NCI-H2227 treated with DMSO at 0.1 percent for 48 hours (cell line): ENCODE measurements at regions not wholly inside any gene's neighbourhood (a gene's known extent, or its start where the extent isn't known, plus 50 kb on each side); places are given as distances from the start of the nearest gene placed in this dataset.

Experiments
- DNase-seq: peaks from one replicate; lab custom pipeline; 2025; lab: John Stamatoyannopoulos, UW

DNA sequence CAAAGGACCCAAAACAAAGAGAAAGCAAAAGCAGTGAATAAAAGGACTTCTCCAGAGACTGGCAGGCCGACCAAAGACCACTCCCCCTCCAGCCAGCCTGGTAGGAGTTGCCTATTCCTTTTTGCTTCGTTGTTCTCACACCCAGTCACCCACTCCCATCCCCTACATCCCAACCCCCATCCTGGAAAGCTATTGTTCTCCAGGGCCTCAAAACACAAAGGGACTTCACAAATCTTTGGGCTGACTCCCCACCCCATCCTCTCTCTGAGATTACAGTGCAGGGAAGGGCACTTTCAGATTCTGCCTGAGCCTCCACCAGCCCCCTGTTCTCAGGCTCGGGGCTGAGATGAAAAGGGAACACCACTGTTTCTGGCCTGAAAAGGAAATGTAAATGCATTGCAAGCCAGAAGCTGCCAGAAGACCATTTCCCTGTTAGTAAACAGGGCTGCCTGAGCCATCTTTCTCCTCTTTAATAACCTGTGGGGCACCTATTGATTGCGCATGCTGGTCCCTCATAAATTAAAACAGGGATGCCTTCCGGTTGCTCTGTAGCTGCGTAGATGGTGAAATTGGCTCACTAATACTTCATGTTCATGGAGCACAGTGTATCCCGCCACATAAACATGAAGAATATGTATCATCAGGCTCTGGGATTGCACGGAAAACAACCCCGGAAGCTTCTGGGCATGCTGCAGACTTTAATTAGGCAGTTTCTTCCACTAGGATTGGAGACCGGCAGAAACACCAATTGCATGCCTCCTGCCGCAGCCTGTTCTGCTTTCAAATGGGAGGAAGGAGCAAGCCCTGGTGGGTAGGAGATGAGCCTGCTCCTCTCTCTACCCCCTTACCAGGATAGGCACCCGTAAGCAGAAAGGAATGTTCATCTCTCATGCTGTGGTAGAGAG is 130.3 kb upstream of the FUT8 start:
- DNase-seq: peak; percentile 82

DNA sequence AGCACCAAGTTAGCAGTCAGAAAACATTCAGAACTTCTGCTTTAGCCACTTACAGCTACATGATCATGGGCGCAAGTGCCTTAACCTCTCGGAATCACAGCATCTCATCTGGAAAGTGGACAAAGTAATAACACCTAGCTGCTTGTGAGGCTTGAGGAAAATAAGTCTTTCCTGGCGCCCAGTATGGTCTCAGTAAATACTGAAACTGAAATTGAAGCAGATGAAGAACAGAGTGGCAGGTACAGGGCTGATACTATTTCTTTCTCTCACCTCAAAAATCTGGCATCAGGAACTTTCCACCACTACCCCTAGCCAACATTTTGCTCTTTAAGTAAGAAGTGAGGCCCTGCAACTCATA is 129.7 kb upstream of the FUT8 start:
- DNase-seq: no peak

DNA sequence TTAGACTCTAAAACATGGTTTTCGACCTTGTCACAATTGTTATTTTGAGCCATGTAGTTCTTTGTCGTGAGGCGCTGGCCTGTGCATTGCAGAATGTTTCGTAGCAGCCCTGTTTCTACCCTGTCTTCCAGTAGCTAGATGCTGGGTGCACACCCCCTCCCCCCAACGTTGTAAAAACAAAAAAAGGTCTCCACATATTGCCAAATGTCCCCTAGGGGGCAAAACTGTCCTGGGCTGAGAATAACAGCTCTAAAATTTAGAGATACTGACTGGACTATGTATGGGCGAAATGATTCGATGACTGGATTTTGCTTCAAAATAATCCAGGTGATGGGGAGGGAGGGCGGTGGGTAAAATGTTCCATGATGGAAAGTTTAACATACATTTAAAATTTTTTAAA is 126.1 kb upstream of the FUT8 start:
- DNase-seq: no peak

DNA sequence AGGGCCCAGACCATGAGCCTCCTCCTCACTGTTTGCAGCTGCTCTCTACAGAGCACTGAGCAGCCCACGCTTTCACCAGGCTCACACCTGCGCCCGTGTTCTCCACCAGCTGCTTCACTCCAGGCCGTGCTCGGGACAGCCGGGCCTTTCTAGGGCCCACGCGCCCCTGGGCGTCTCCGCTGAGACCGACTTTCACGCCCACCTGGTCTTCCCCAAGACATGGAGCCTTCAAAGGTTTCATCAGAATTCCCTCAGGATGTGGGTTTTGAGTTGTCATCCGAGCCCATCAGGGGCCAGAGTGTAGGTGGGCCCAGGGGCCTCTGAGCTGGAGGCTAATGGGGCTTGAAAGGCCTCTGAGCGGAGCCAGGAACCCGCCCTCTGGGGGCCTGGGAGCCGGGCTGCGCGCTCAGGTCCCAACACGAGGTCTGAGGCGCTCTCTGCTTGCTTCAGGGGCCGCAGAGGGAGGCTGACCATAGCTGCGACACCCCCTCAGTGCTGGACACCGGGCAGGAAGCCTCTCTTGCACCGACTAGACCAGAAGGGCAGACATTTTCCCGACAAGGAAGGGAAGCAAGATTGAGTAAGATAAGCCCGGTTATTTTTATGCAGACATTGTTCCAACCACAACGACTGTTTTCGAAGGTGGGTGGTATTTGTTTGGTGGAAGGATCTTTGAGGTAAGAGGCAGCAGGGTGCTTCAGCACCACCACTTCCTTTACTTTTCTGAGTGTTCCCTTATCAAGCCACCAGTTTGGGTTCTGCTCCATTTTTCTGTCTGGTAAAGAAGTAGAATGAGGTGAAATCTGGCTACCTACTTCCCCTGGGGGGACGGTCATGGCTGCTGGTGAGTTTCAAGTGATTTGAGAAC is 125.0 kb upstream of the FUT8 start:
- DNase-seq: no peak

DNA sequence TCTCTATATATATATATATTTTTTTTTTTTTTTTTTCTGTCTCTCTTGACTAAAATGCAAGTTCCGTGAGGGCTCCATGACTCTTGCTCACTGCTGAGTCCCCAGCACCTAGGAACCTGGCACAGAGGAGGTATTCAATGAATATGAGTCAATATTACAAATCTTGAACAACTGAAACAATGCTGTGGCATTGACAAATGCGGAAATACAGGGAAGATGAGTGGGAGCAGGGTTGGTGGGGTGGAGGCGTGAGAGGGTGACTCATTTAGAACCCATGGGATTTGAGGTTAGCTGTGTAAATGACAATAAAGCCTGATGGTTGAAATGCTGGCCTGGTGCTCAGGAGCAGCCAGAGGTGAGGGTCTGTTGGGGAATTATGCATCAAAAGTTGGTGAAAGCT is 121.7 kb upstream of the FUT8 start:
- DNase-seq: no peak

DNA sequence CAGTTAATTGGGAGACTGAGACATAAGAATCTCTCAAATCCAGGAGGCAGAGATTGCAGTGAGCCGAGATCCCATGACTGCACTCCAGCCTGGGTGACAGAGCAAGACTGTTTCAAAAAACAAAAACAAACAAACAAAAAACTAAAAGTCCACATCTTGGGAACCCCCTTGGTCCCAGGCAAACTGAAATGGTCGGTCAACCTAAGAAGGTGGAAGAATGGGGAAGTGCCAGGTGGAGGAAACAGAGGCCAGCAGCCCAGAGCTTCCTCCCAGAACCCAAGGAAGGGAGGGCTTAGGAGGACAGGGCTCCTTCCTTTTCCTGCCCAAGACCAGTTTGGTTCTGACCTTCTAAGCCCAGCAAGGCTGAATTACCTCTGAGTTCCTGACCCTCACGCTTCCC is 121.0 kb upstream of the FUT8 start:
- DNase-seq: no peak

DNA sequence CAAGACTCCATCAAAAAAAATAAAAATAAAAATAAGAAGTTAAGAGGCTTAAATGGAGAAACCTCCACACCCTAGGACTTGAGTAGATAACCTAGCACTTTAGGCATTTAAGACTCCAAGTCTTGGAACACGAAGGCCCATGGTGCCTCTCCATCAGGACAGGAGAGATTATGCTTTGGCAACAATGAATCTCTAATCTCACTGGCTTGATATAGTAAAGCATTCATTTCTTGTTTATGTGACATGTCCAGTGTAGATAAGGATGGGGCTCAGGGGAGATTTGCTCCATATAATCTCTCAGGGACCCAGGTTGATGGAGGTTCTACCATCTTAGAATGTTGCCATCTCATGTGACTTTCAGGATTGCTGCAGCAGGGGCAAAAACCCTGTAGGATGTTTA is 117.7 kb upstream of the FUT8 start:
- DNase-seq: no peak

DNA sequence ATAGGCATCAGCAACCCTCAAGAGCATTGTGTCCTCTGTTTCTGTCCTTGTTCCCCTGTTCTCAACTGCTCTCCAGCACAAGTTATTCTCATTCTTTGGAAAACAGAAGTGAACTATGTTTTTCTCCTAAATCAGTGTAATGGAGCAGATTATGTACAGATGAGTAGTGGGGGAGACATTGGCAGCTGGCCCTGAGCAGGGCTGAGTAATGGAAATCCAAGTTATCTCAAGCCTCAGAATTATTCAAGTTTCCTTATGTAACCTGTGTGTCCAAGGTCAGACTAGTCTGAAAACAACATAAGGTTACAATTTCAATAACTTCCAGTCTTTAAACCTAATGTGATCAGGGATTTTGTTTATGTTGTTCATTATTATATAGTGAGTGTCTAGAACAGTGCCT is 116.1 kb upstream of the FUT8 start:
- DNase-seq: no peak

DNA sequence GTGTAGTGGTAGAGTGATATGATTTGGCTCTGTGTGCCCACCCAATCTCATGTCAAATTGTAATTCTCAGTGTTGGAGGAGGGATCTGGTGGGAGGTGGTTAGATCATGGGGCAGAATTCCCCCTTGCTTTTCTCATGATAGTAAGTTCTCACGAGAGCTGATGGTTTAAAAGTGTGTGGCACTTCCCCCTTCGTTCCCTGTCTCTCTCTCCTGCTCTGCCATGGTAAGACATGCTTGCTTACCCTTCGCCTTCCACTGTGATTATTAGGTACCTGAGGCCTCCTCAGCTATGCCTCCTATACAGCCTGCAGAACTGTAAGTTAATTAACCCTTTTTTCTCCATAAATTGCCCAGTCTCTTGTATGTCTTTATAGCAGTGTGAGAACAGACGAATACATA is 115.7 kb upstream of the FUT8 start:
- no peak for DNase-seq

DNA sequence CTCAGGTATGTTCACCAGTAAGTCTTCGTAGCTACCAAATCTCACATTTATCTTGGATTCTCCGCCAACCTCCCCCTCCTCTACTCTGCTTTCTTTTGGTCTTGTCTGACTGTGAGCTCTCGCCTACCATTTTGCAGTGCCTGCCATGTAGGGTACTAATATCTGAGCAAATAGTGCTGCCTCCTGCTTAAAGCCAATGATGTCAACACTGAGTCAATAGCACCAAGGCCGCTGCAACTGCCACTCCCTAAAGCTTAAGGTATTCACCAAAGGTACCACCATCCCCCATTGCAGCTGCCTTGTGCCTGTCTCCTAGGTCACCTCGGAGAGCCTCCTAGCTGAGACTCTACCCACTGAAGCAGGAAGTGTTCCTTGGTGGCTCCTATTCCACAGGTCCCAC is 114.8 kb upstream of the FUT8 start:
- DNase-seq: no peak

DNA sequence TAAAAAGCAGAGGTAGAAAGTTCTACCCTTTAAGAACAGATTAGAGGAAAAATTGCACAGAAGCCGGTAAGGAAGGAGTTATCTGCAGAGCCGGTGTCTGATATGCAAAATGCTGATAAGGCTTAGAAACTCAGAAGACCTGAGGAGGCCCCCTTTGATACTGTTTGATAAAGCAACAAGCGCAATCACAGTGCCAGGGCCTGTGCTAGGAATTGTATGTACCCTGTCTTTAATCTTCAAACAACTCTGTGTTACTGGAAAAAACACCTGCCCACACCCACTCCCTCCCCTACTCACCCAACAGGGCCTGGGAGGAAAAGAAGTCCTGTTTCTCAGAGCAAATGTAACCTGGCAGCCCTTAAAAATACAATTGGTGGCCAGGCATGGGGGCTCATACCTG is 112.7 kb upstream of the FUT8 start:
- no peak for DNase-seq

DNA sequence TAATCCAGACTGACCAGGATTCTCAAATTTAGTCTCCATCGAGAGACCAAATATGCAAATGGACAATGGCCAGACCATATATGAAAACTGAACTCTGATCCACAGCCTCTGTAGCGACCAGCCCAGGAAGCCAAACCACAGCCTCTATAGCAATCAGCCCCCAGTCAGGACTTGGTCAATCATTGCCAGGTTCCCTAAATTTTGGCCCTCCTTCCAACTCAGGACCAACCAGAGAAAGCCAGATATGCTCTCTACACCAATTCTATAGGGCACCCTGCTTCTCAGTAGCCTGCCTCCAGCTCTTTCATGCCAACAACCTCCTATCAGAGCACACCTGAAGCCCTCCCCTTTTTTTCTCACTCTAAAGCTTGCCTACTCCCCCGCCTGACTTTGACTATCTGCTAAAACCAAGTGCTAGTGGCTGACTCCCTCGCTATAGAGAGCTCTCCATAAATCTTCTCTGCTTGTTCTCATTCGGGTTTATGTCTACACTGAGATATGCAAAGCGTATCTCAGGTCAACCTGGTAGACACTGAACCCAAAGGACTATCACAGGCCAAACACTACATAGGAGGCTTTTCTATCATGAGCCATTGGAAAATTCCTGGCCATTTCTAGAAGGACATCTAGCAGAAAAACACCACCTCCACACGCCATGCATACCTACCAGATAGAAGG is 110.5 kb upstream of the FUT8 start:
- no peak for DNase-seq

DNA sequence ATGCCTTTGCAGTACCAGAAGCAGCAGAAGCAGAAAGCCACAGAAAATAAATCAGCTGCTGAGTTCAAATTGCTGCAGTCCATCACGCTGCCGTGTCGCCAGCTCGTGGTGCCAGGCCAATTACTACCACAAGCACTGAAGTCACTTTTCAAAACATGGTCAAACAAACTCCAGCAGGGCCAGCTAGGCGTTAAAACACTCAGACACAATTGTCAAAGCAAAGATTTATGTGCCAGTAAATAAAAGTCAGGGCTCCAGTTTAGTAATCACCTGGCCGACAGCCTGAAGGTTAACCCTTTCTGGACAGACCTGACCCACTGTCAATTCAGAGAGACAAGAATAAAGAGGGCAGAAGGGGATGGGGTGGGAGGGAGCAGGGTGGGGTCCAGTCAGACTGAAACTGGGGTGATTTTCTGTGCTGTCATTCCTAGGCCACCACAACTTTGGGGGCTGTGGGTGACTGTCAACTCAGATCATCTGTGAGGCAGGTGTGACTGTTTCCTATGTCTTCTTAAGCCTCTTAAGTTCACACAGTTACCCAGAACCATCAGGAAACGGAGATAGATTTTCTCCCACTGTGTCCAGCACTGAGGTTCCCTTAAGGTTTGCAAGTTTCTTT is 109.8 kb upstream of the FUT8 start:
- DNase-seq: no peak

DNA sequence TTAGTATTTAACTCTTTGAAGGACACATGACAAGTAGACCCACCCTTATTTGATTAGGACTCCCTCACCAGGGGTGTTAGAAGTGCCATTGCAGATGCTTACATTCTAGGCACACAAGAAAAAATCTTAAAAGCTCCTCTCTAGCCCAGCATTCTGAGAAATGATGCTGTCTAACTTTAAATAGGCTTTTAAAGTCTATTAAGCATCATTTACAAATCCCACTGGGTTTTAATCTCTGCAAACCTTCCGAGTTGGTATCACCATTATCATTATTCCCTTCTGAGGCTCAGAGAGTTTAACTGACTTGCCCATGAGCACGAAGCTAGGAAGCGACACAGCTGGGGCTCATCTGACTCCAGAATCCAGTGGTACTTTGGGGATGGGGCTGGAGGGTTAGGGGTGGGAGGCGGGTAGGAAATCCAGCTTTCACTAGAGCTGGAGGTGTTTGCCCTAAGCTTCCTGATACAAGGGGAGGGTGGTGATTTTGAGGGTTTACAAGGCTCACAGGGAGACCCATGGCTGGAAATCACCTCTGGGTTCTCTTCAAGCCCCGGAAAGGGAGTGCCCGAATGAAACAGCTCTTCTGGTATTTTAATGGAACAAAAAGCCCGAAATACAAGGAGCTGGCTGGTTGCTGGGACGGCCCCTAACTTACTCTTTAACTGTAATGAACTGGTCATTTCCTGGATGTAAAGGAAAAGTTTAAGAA is 109.2 kb upstream of the FUT8 start:
- no peak for DNase-seq

DNA sequence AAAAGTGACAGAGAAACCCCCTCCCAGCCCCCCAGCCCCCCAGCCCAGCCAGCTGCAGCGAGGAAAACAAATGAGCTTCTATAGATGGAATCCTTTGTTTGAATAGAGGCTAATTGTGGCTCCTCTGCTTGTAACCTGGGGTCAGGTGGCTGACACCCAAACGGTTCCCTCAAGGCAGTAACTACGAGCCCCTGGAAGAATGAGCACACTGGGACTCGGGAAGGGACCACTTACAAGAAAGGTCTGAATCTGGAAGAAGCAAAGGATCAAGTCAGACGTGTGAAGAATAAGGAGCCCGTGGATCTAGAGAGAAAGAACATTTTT is 108.7 kb upstream of the FUT8 start:
- DNase-seq: no peak

DNA sequence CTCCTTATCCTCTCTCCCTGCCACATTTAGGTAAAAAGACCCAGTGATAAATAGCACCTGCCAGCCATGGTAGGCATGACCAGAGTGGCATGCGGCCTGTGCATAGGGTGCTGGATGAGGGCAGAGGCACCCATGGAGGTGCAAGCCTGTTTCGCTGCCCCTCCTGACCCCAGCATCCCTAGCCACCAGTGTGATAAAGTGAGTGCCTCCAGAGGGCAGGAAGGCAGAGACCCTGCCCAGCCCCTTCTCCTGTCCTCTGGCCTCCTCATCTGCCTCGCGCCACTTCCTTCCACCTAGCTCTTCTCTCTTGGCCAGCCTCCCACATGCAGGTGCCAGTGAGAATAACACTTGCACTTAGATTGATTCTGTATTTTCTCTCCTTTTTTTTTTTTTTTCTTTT is 108.3 kb upstream of the FUT8 start:
- DNase-seq: no peak

DNA sequence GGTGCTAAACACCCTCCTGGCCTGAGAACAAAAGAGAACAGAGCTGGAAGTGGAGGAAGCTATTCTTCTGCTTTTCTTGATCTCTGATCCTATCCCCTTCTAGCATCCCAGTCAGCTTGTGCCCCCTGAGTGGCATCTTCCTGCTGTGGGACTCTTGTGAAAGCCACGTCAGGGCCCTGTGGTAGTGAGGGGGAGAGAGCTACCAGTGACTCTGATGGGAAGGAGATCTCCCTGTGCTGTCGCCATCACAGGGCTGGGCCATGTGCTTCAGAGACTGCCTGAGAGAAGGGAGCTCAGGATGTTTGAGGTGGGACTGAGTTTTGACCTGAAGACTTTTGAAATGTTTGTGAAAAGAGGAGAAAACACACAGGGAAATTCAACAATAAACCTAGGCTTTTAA is 107.6 kb upstream of the FUT8 start:
- DNase-seq: no peak

DNA sequence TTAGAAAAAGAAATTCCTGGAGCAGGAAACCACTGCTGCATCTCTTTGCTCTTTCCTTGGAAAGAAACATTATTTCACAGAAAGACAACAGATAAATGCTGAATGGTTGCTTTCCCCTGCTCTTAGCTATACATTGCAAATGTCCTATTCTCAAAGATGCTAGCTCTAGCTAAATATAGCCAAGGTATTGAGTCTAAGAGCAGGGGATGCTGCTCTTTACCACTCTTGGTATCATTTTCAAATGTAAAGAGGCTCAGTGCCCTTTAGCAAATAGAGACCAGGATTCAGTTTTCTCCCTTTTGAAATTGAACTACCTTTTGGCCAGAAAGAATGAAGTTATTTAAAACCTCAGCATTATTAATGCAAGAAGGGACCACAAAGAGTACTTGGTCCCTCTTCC is 104.0 kb upstream of the FUT8 start:
- DNase-seq: no peak

DNA sequence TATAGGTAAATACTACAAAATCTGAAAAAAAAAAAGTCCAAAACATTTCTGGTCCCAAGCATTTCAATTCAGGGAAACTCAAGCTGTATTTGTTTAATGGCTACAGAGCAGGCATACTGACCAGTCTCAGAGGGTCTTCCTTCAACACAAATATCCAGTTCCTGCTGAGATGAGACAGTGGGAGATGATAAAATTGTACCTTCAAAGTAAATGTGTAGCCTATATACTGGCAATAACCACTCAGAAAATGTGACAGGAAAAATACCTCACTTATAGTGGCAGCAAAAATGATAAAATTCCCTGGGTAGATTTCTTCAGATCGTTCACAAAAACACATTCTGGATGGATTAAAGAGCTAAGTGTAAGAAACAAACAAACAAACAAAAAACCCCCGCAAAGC is 102.0 kb upstream of the FUT8 start:
- no peak for DNase-seq

DNA sequence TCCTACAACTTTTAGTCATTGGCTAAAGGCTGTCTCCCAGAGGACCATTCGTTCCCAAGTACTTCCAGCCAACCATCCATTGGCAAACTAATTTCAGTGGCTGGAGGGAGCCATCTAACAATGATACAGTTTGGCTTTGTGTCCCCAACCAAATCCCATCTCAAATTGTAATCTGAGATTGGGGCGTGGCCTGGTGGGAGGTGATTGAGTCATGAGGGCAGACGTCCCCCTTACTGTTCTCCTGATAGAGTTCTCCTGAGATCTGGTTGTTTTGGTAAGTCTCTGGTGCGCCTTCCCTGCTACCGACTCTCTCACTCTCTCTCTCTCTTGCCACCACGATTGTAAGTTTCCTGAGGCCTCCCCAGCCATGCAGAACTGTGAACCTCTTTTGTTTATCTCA is 99.7 kb upstream of the FUT8 start:
- no peak for DNase-seq

DNA sequence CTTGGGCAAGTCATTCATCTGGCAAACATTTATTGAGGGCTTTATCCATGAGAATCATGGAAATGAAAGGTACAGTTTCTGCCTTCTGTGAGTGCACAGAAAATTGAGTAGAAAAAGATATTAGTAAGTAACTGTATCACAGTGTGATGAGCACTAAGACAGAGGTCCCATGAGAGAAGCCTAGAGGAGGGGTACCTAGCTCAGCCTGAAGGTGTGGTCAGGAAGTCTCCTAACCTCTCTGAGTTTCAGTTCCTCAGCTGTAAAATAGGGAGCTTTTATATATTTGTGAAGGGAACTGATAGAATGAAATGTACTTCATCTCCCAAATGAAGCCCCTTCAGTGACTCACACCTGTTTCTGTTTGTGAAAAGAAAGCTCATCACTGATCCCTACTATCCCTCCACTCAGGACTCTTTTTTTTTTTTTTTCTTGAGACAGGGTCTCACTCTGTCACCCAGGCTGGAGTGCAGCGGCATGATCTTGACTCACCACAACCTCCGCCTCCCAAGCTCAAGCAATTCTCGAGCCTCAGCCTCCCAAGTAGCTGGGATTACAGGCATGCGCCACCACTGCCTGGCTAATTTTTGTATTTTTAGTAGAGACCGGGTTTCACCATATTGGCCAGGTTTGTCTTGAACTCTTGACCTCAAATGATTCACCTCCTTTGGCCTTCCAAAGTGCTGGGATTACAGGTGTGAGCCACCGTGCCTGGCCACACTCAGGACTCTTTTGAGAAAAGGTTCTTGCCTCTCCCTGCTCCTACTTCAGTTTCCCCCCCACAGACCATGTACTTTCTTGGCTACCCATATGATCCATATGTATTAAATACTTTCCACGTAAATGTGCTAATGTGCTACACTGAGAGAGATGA is 93.7 kb upstream of the FUT8 start:
- no peak for DNase-seq
